B cell (primary cell): ENCODE measurements at regions not wholly inside any gene's neighbourhood (a gene's known extent, or its start where the extent isn't known, plus 50 kb on each side); places are given as distances from the start of the nearest gene placed in this dataset.

Experiments used
- ATAC-seq: fragments of 200-7000 bp; cut with Tn5 transposase; one replicate; pipeline ENCODE4 v1.10.0; 2021; ENCODE audit warnings: low read depth, mild to moderate bottlenecking, moderate number of reproducible peaks, moderate library complexity
- CTCF ChIA-PET: fragments of 350-600 bp; sonication (Branson Sonifier 250); formaldehyde crosslinking; loops from one replicate; lab custom pipeline; 2021; ENCODE audit warnings: antibody characterized with exemption, inconsistent platforms; lab: Charles Lee
- POLR2A ChIA-PET: fragments of 350-600 bp; sonication (Branson Sonifier 250); formaldehyde crosslinking; loops from one replicate; lab custom pipeline; 2021; ENCODE audit warnings: antibody characterized with exemption; lab: Charles Lee
- DNase-seq: peaks from one replicate; pipeline ENCODE4 v3.0.0; 2013
- H2AFZ ChIP-seq: 2 replicates; pipeline ENCODE4 v1.6.1; 2012; ENCODE audit warnings: mild to moderate bottlenecking, low read depth, low read length; ENCODE audit not compliant: insufficient read depth, poor library complexity, severe bottlenecking
- H3K27ac ChIP-seq, 2 donors: 1 replicate in 1 of 2; 2 replicates in 1 of 2; pipeline ENCODE4 v1.5.1; 2012 to 2013; ENCODE audit warnings: low read length in 2 of 2, mild to moderate bottlenecking in 2 of 2, moderate library complexity in 1 of 2
- H3K27me3 ChIP-seq, 4 experiments: fragments of 200-600 bp in 1 of 4; sonication (generic) in 1 of 4; replicated peaks in 1 of 4; 1 replicate in 2 of 4; 2 replicates in 2 of 4; pipeline versions ENCODE4 v1.6.1 to v1.7.0; 2013 to 2016; ENCODE audit warnings: low read length in 3 of 4, mild to moderate bottlenecking in 2 of 4, mixed read lengths in 1 of 4, moderate library complexity in 1 of 4; ENCODE audit not compliant: insufficient read depth in 4 of 4, control insufficient read depth in 3 of 4; ENCODE audit errors: control extremely low read depth in 1 of 4
- H3K36me3 ChIP-seq, 2 experiments: replicated peaks in 1 of 2; 1 replicate in 1 of 2; 2 replicates in 1 of 2; pipeline versions ENCODE4 v1.6.1 to v1.7.1; 2013; ENCODE audit warnings: low read length in 1 of 2; ENCODE audit not compliant: insufficient read depth in 2 of 2, control insufficient read depth in 1 of 2; ENCODE audit errors: control extremely low read depth in 1 of 2, extremely low read depth in 1 of 2
- H3K4me1 ChIP-seq, 2 donors: fragments of 200-600 bp in 1 of 2; sonication (generic) in 1 of 2; 1 replicate in 1 of 2; 2 replicates in 1 of 2; pipeline versions ENCODE4 v1.5.1 to v1.6.1; 2013 to 2017; ENCODE audit warnings: low read length in 2 of 2; ENCODE audit not compliant: control insufficient read depth in 2 of 2, insufficient read depth in 2 of 2
- H3K4me2 ChIP-seq: replicated peaks from 2 replicates; pipeline ENCODE3; 2012; ENCODE audit warnings: mild to moderate bottlenecking, low read depth, low read length; ENCODE audit not compliant: poor library complexity, severe bottlenecking
- H3K4me3 ChIP-seq, 5 experiments: fragments of 200-600 bp in 1 of 5; sonication (generic) in 1 of 5; 1 replicate in 3 of 5; 2 replicates in 2 of 5; pipeline versions ENCODE4 v1.5.1 to v1.7.0; 2011 to 2016; ENCODE audit warnings: low read length in 4 of 5, mild to moderate bottlenecking in 4 of 5, low read depth in 2 of 5, control low read depth in 1 of 5, moderate library complexity in 1 of 5; ENCODE audit not compliant: insufficient read depth in 1 of 5; ENCODE audit errors: control extremely low read depth in 1 of 5, extremely low read depth in 1 of 5
- H3K79me2 ChIP-seq: fragments of 200-600 bp; sonication (generic); one replicate; pipeline ENCODE4 v1.6.0; 2016; ENCODE audit warnings: low read length; ENCODE audit not compliant: control insufficient read depth, insufficient read depth
- H3K9ac ChIP-seq: fragments of 200-600 bp; sonication (generic); 2 replicates; pipeline ENCODE4 v1.6.1; 2017; ENCODE audit warnings: mild to moderate bottlenecking, low read length, moderate library complexity
- H3K9me3 ChIP-seq, 3 donors: one replicate each; pipeline versions ENCODE4 v1.6.1 to v1.7.1; 2013; ENCODE audit warnings: low read length in 2 of 3; ENCODE audit not compliant: control insufficient read depth in 2 of 3, insufficient read depth in 1 of 3; ENCODE audit errors: control extremely low read depth in 1 of 3
- H4K20me1 ChIP-seq: 2 replicates; pipeline ENCODE4 v1.6.0; 2012; ENCODE audit warnings: mild to moderate bottlenecking, low read length; ENCODE audit not compliant: insufficient read depth, control insufficient read depth, poor library complexity, severe bottlenecking
- H3K27ac Mint-ChIP-seq: one replicate; pipeline ENCODE4 v1.8.0; 2021; ENCODE audit warnings: mixed read lengths
- H3K27me3 Mint-ChIP-seq: one replicate; pipeline ENCODE4 v1.8.0; 2021; ENCODE audit warnings: mixed read lengths
- H3K4me1 Mint-ChIP-seq: one replicate; pipeline ENCODE4 v1.8.0; 2021; ENCODE audit warnings: mixed read lengths
- H3K4me3 Mint-ChIP-seq: one replicate; pipeline ENCODE4 v1.8.0; 2021; ENCODE audit warnings: mixed read lengths
- H3K9me3 Mint-ChIP-seq: one replicate; pipeline ENCODE4 v1.8.0; 2022; ENCODE audit warnings: mixed read lengths; ENCODE audit not compliant: insufficient read depth
- EZH2 ChIP-seq: IDR thresholded peaks from 2 replicates; pipeline ENCODE4 v1.6.1; 2012; ENCODE audit warnings: borderline replicate concordance, low read depth, mild to moderate bottlenecking, moderate library complexity, low read length; ENCODE audit not compliant: insufficient read depth, poor library complexity, severe bottlenecking
- WGBS: methylation state at CpG from one replicate; pipeline ENCODE4 v1.1.5; 2013; ENCODE audit warnings: missing lambda C conversion rate; ENCODE audit not compliant: insufficient coverage; 5-methylcytosine and 5-hydroxymethylcytosine counted together
- intact Hi-C: fragments of 100-400 bp; cut with micrococcal nuclease; formaldehyde crosslinking; loops from one replicate; pipeline ENCODE4 v1.10.0; 2022
- TF ChIP-seq, protein P1 (sequence below): fragments of 200-600 bp; IDR thresholded peaks from one replicate; pipeline ENCODE4 v1.8.0; 2022; ENCODE audit warnings: antibody characterized with exemption, mild to moderate bottlenecking

DNA sequence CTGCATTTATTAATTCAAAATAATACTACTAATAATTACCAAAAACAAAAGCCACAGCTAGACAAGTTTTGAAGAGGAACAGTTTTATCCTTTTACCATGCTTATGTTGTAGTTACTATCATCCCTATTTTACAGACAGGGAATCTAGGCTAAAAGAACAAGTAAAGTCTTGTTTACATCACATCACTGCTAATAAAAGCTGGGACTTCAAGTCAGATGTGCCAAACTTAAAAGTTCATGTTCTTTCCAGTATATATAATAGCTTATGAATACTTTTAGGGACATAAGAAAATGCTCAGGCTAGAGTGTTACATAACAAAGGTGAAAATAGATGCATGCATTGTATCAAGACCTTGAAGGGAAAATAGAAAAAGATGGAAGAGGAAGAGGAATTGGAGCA is 234.2 kb downstream of the CDH11 start:
- ATAC-seq (no peak), DNase-seq (no peak)
- Mint-ChIP-seq H3K9me3 (no peaks in the 10 kb centered on the region), H3K4me3 (no peak overlapping the region), H3K27me3 (no peaks in the 10 kb centered on the region), H3K27ac (no peak overlapping the region), H3K4me1 (no peaks in the 10 kb centered on the region)
- ChIA-PET CTCF (no interaction called here), POLR2A (no interaction called here)
- no peaks in the 10 kb centered on the region for H3K4me1 ChIP-seq
- no peaks in the 10 kb centered on the region for H3K36me3 ChIP-seq
- intact Hi-C loops = no loop called here
- no peak overlapping the region for H3K4me2 ChIP-seq
- H3K27ac ChIP-seq = no peak overlapping the region
- H3K9me3 ChIP-seq = peaks cover 0 to 3% (median 0%) of the 10 kb centered on the region in 3 donors
- TF ChIP-seq, protein P1, sequence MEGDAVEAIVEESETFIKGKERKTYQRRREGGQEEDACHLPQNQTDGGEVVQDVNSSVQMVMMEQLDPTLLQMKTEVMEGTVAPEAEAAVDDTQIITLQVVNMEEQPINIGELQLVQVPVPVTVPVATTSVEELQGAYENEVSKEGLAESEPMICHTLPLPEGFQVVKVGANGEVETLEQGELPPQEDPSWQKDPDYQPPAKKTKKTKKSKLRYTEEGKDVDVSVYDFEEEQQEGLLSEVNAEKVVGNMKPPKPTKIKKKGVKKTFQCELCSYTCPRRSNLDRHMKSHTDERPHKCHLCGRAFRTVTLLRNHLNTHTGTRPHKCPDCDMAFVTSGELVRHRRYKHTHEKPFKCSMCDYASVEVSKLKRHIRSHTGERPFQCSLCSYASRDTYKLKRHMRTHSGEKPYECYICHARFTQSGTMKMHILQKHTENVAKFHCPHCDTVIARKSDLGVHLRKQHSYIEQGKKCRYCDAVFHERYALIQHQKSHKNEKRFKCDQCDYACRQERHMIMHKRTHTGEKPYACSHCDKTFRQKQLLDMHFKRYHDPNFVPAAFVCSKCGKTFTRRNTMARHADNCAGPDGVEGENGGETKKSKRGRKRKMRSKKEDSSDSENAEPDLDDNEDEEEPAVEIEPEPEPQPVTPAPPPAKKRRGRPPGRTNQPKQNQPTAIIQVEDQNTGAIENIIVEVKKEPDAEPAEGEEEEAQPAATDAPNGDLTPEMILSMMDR = no peak
- no peak for TF ChIP-seq EZH2
- H4K20me1 ChIP-seq = no peaks in the 10 kb centered on the region
- no peak overlapping the region for H2AFZ ChIP-seq
- no peaks in the 10 kb centered on the region for H3K27me3 ChIP-seq
- H3K9ac ChIP-seq = no peak overlapping the region
- H3K4me3 ChIP-seq = no peak overlapping the region
- no peaks in the 10 kb centered on the region for H3K79me2 ChIP-seq

DNA sequence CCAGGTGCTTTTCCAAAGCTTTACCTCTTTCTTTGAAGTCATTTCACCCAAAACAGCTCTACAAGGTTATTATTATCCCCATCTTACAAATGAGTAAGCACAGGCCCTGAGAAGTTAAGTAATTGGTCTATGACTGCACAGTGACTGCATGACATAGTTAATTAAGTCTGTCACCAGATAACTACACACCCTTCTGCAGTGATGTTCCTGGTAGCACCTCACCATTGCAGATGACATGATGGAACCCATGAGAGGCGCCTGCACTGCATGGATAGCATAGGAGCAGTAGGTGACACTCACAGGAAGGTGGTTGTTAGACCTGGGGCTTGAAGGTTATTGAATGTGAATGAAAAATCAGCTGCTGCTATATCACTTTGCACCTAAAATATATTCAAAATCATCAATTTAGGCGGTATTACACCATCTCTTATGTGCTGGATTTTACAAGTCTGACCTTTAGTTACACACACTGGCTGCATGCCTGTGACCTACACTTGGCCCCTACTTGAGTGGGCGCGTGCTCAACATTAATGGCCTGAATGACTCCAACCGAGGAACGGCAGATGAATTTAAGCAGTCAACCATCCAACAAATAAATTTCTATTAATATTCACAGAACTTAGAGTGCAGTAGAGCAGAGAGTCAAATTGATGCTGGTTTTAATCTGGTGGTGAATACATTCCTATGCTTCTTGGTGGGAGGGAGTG is 239.6 kb downstream of the CDH11 start:
- Histone ChIP-seq H3K4me2 (no peak overlapping the region), H3K79me2 (no peaks in the 10 kb centered on the region), H4K20me1 (no peaks in the 10 kb centered on the region), H3K9me3 (peaks cover 0 to 3% (median 3%) of the 10 kb centered on the region in 3 donors), H3K36me3 (no peaks in the 10 kb centered on the region), H3K4me1 (no peaks in the 10 kb centered on the region), H3K27me3 (no peaks in the 10 kb centered on the region), H3K9ac (no peak overlapping the region), H2AFZ (no peak overlapping the region), H3K27ac (no peak overlapping the region), H3K4me3 (no peak overlapping the region)
- Mint-ChIP-seq H3K27me3 (no peaks in the 10 kb centered on the region), H3K4me1 (no peaks in the 10 kb centered on the region), H3K4me3 (no peak overlapping the region), H3K27ac (no peak overlapping the region), H3K9me3 (peaks cover 3% of the 10 kb centered on the region)
- no peak for TF ChIP-seq EZH2
- TF ChIP-seq, protein P1 = no peak
- no peak for ATAC-seq
- 94% methylated on average over 2 of the region's 6 CpGs for WGBS
- ChIA-PET POLR2A (no interaction called here), CTCF (no interaction called here)
- intact Hi-C loops = no loop called here
- DNase-seq = no peak
